ENCODE measurements at regions not wholly inside any gene's neighbourhood (a gene's known extent, or its start where the extent isn't known, plus 50 kb on each side); places are given as distances from the start of the nearest gene placed in this dataset.

DNA sequence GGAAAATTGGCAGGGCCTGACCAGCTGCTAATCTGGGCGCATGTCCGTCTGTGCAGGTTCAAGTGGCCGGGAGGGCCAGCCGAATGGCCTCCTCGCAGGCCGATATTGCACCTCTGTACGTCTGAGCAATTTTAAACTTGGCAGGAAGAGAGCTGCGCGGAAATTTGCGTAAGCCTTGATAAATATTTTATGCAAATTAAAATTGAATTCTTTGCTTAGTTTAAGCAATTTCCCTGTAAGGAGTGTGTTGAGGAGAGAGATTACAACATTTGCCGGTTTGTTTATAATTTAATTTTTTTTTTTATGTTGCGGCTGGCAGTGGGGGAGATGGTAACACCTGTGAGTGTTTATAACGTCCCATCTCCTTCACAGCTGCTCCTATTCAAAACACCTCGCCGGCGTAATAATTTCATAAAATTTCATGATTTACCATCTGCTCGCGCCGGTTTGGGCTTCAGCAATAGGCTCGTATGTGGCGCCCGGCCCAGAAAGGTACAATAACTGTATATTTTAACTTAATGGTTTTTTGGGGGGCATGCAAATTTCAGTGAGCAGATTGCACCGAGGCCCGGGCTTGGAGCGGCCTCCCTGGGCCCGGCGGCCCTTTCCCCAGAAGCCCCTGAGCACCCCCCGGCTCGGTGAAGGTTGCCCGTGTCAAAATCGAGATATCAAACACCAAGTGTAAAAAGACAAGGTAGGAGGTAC lies 269.4 kb upstream of the MVB12B start:
- TF ChIP-seq, protein P1, sequence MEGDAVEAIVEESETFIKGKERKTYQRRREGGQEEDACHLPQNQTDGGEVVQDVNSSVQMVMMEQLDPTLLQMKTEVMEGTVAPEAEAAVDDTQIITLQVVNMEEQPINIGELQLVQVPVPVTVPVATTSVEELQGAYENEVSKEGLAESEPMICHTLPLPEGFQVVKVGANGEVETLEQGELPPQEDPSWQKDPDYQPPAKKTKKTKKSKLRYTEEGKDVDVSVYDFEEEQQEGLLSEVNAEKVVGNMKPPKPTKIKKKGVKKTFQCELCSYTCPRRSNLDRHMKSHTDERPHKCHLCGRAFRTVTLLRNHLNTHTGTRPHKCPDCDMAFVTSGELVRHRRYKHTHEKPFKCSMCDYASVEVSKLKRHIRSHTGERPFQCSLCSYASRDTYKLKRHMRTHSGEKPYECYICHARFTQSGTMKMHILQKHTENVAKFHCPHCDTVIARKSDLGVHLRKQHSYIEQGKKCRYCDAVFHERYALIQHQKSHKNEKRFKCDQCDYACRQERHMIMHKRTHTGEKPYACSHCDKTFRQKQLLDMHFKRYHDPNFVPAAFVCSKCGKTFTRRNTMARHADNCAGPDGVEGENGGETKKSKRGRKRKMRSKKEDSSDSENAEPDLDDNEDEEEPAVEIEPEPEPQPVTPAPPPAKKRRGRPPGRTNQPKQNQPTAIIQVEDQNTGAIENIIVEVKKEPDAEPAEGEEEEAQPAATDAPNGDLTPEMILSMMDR (IDR thresholded peaks at IDR 0.05), result no peak
- TF ChIP-seq POLR2AphosphoS5 (IDR thresholded peaks at IDR 0.05) (no peak), POLR2A (IDR thresholded peaks at IDR 0.05) (no peak), EP300 (IDR thresholded peaks at IDR 0.05) (no peak)
